GM18499 (cell line): ENCODE measurements at regions not wholly inside any gene's neighbourhood (a gene's known extent, or its start where the extent isn't known, plus 50 kb on each side); places are given as distances from the start of the nearest gene placed in this dataset.

Experiments used
- ATAC-seq: cut with Tn5 transposase; IDR thresholded peaks from one replicate; pipeline ENCODE4 v1.9.1; 2021; ENCODE audit warnings: moderate number of reproducible peaks; ENCODE audit not compliant: insufficient read depth, unreplicated experiment

DNA sequence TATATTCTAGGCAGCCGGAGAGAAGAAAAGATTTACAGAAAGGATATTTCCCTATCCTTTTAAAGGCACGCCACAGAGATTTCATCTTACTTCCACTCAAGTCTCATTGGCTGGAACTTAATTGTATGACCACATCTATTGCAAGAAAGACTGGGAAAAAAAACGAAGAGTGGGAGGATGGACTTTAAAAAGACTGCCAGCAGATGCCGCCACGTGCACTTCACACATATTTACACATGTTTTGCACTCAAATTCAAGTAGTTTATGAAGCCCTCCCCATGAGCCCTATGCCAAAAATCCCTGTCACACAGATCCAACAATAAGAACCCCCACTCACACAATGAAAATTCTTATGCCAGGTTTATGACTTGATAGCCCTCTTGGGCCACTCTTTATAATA is 138.5 kb upstream of the TYRP1 start:
- no peak for ATAC-seq

DNA sequence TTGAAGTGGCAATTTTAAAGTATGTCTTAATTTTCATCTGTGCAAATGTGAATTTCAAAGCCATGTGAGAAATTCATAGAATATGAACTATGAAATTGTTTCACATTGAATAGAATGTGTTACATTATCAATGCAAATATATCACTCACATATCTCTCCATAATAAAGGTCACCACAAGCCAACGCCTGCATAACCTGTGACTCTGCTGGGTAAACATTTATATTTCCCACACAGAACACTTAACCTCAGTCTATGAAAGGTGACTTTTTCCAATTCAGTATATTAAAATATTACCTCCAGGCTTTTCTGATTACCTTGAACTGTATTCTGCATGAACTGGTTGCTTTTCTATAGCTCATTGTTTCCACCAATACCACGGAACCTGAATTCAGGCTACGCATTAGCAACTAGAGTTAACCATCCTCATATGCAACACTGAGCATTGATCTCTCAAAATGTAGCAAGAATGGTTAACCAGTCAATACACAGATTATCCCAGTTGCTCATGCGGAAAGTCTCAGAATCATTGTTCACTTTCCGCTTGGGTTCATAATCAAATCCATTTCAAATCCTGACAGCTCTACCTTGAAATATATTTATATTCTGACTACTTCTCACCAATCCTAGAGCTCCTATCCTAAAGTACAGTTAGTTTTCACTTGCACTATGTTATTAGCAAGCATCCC is 126.6 kb upstream of the TYRP1 start:
- ATAC-seq = no peak

DNA sequence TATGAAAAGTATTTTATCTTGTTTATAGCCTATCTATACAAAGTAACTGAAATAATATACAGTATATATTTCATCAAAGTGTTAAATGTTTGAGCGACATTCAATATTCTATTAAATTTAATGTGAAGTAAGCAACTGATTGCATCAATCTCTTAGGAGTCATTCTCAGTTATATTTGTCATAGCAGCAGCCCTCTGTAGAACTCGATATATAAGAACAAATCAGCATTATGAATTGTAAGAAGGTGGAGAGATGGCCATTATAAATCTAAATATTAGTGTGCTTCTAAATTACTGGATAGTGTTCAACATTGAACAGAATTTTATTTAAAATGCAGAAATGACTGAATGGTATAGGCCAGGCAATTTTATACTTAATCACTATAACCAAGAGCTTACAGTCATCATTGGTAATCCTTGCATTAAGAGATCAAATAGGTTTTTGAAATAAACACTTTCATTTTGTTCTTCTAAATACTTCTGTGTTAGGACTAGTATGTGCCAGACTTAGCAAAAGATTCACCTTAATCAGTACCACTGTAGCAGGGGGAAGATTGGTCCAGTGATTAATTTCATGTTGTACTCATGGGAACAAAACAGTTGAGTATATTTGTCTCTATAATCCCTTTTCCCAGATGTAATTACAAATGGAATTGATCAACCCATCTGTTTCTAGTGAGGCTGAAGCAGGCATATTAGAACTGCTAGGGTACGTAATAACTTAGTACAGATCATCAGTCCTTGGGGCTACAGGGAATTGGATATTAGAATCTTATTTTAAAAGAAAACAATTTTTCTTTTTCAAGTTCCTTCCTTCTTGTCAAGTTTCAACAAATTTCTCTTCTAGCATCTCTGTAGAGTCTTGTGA is 108.3 kb upstream of the TYRP1 start:
- ATAC-seq = no peak

DNA sequence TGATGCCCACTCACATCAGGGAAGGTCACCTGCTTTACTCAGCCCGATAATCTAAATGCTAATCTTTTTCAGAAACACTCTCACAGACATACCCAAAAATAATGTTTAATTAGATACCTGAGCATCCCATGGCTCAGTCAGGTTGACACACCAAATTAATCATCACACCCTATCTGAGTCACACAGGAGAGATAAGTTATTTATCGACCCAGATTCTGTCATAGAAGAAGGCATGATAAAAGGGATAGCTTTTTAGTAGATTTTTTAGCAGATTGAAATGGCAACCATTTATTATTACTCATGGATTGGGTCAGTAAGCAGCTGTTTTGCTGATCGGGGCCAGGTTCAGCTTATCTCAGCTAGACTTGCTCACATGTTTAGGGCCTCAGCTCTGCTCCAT is 97.8 kb upstream of the TYRP1 start:
- ATAC-seq = no peak

DNA sequence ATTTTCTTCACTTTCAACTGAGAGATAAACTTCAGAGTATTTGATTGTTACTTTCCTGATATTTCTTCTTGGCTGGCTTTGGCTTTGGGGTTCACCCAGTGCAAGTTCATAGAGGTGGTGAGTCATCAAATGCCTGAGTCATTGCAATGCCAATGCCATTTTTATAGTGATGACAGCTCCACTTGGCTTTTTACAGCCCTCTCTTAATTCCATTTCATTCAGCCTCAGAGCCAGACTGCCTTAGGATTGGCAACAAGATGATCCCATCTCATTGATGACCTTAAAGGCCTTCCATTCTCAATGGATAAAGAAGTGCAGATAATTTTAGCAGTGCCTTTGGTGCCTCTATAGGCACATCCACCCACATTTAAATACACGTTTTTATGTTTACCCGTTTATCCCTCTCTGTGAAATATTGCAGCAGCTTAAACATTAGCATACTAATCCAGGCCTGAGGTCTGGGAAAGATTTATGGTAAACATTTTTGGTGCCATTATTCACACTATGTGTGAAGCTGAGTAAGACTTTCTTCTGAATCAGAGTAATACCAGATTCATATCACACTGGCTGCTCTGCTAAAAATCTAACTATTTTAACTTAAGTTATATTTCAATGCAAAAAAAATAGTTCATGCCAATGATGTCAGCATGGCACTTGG is 88.9 kb upstream of the TYRP1 start:
- no peak for ATAC-seq

DNA sequence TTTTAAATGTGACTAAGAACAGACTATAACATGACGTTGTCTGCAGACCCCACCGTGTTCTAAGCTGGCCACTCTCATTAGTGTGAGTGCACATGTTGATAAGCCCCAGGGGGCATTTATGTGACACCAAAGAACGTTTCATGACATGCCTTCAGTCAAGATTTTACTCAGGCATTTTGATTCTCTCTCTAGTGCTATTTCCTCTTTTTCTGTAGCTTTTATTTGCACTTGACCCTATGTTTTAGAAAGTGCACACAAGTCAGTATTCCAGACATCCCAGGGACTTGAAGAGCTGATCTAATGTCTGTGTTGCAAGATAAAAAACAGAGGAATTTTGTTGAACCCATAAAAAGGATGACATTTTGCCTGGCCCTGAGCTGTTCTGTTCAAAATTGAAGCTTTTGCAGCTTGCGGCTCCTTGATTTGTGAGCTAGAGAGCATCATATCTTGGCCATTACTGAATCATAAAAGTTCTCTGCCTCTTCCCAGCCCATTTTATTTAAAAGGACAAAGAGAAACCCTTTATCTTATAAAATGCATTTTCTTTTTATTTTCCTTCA is 80.9 kb upstream of the TYRP1 start:
- no peak for ATAC-seq

DNA sequence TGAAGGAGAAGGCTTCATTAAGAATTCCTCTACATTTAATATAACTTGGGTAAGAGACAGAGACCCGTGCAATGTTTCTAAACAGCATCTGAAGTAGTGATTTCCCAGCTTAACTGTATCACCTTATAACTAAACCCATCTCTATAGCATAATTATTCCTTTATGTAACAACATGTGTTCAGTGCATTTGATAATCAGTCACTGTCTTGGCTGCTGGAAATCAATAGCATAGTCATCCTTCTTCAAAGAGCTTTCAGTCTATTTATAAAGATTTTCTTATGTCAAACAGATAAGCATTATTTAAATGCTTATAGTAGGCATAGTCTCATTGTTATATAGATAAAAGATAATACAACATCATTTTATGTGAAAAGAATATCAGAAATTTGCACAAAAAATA is 80.1 kb upstream of the TYRP1 start:
- ATAC-seq = no peak

DNA sequence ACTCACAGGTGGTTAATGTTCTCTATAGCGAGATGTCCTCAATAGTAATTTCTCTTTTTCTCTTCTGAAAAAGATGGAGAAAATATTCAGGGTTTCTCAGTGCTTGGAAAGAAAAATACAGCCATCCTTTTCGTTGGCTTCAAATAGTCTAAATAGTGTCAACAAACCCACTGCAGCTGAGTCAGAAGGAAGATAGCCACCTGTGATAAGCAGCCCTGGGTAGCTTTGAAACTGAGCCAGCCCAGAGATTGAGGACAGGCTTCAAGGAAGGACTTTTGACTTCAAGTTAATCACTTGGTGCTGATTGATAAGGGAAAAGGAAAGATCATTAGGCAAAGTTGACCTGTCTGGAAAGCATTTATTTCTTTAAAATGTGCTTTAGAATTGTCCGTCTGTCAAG is 78.7 kb upstream of the TYRP1 start:
- no peak for ATAC-seq

DNA sequence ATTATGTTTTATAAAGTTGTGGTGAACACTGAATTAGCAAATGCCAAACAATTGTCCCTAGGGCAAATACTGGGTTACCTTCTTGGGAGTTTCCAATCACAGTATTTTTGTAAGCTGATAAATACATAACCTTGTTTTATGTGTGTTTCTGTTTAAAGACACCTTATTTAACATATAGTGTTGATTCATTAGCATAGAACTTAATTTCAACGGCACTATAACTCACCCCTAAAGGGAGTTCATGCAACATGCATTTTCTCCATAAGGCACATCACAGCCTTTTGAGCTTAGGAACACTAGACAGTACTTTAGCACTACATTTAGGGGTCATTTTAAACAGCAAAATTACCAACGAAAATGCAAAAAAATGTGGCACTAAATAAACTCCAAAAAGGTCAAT is 74.2 kb upstream of the TYRP1 start:
- no peak for ATAC-seq

DNA sequence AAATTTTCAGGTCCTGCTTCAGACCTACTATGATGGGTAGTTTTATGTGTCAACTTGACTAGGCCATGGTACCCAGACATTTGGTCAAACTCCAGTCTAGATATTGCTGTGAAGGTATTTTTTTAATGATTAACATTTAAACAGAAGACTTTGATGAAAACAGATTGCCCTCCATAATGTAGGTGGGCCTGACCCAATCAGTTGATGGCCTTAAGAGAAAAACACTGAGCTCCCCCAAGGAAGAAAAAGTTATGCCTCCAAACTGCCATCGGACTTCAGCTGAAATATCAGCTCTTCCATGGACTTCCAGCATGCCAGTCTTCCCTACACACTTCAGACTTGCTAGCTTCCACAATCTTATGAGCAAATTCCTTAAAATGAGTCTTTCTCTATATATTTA is 67.3 kb upstream of the TYRP1 start:
- ATAC-seq = no peak

DNA sequence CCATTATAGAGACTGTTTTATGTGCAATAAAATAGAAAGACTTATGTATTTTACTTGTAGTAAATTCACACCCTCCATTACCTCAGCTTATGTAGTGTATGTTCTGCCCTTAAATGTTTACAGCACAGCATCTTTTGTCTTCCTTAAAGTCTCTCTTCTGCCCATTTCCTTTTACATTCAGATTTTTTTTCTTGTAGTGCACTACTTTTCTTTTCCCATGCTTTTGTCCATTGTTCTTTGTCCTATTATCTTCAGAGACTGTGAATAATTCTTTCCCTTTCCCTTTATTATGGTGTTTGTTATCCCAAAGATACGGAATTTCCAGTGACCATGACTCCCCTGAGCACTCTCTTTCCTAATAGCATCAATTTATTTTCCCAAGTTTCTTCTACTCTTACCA is 66.1 kb upstream of the TYRP1 start:
- no peak for ATAC-seq

DNA sequence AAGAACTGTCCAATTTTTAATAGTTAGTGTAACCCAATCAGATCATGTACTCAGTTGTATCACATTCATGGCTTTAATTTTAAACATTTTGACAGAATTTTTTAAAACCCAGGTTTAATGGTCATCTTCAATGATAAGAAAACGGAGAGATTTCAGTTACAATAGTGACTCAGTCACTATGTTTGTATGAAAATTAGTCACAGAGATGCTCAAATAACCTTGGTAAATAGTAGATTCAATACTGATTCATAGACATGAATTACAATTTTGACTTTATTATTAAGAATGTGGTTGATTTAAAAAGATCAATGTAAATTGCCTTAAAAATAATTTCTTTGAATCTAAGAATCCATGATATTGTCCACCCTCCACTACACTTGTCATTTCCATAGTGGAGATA is 64.6 kb upstream of the TYRP1 start:
- no peak for ATAC-seq

DNA sequence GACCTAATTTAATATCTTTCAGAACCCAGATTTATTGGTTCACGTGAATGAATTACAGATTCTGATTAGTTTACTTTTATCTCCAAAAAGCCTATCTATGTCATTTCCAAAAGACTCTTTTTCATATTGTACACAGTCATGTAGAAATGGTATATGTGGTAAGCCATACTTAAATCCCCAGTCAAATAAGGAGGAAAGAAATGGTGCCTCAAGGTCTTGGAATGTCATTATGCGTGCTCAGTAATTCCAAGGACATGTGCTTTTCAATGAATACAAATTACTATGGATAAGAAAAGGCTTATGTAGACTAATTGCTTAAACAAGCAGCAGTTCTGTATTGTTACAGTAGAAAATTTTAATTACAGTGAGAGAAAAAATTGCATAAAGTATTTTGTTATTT is 64.1 kb upstream of the TYRP1 start:
- ATAC-seq = no peak

DNA sequence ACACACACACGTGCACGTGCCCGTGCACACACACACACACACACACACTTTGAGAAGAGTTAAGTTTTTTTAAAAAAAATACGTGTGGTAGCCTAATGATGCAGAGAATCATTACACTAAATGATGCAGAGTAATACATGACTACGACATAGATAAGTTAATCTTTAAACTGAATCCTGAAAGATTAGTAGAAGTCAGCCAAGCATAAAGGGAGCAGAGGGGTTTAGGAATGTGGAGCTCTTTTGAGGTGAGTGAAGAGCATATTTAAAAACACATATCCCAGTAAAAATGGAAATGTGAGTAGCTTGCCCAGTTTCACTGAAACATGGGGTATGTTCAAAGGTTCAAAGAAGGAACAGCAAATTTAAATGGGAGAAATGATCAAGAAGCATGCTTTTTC is 61.3 kb upstream of the TYRP1 start:
- no peak for ATAC-seq

DNA sequence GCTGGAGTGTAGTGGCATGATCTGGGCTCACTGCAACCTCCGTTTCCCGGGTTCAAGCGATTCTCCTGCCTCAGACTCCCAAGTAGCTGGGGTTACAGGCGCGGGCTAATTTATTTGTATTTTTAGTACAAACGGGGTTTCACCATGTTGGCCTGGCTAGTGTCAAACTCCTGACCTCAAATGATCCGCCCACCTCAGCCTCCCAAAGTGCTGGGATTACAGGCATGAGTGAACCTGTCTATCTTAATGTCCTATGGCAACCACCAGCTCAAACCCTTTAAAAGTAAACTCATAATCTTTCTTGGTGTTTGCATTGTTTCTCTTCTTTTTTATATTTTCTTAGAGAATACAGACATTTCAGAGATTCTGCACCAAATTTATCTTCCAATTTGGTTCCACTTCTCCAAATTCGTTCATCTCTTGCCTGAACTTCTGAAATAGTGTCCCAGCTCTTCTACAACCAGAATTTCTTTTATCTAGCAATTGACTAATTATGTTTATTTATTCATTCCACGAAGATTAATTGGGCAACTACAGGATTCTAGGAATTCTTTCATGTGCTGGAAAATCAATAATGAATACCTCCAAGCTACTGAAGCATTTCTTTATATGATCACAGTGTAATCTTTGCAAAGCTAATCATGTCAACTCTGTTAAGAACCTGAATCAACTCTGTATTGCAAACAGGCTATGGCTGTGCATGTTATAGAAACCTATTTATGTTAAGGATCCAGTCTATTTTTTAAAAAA is 60.0 kb upstream of the TYRP1 start:
- ATAC-seq = no peak

DNA sequence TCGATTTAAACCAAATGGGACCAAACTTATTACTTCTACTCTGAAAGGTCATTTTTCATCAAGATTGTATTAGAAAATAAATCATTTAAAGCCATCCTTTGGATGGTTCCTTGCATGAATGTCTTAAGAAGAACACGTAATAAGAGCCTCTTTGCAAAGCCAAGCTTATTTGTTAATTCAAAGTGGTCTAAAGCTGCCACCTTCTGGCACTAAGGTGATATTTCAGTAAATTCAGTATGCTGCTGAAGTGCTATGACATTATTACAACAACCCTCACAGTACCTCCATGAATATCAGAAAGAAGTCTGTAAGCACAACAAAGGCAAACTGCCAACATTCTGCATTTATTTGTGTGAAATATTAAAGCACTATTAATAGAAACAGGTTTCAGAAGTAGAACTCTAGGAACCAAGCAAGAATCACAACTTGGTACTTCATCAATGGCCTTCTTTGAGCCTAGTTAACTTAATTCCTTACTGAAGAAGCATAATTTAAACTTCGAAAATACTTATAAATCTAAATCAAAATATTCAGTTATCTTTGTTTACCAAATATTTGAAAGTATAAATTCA is 53.1 kb upstream of the TYRP1 start:
- no peak for ATAC-seq

DNA sequence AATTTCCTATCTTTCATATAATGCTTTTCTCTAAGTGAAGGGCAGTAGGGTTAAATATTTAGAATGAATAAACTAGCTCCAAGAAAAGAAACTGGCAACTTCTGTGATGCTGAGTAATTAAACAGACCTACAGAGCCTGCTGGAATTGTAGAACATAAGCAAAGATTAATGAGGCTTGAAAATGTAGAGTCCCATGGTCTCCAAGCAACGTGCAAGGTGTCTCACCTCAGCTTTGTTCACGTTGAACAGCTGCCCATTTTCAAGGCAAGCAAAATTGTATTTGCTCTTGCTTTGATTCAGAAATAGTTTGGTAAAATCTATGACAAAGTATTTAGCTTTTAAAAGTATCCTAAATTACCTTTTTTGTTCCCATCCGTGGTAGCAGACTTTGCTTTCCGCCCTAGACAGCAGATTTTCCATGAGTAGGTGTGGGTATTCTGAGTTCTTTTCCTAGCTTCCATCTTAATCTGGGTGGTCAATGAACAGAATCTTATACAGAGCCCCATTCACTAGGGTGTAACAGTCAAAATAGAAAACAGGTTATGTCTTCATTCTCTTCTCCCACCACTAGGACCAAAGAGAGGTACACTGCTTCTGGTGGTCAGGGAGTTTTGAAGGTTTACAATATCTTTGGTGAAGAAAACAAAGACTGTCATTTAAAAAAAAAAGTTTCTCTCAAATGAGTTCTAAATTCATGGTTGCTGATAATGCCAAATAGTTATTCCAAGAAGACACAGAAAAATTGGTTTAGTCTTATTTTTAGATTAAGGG is 52.1 kb upstream of the TYRP1 start:
- ATAC-seq = no peak
